WERI-Rb-1 (cell line): ENCODE measurements at regions not wholly inside any gene's neighbourhood (a gene's known extent, or its start where the extent isn't known, plus 50 kb on each side); places are given as distances from the start of the nearest gene placed in this dataset.

Source experiments
- DNase-seq: peaks from one replicate; pipeline ENCODE4 v3.0.0-alpha.2; 2020
- H3K27ac ChIP-seq: fragments of 250-450 bp; sonication (Bioruptor Pico); 2 replicates; pipeline ENCODE4 v1.5.1; 2020; ENCODE audit warnings: mild to moderate bottlenecking, moderate library complexity
- H3K27me3 ChIP-seq: fragments of 250-450 bp; sonication (Bioruptor Pico); 2 replicates; pipeline ENCODE4 v1.5.1; 2021; ENCODE audit warnings: mild to moderate bottlenecking, low read depth, moderate library complexity; ENCODE audit not compliant: insufficient read depth, severe bottlenecking
- H3K36me3 ChIP-seq: fragments of 250-450 bp; sonication (Bioruptor Pico); 2 replicates; pipeline ENCODE4 v1.5.1; 2020; ENCODE audit warnings: mild to moderate bottlenecking, moderate library complexity
- H3K4me3 ChIP-seq: 2 replicates; pipeline ENCODE4 v1.5.1; 2011; ENCODE audit warnings: low read depth, mild to moderate bottlenecking, control low read depth, low read length
- H3K9me3 ChIP-seq: fragments of 250-450 bp; sonication (Bioruptor Pico); 2 replicates; pipeline ENCODE4 v1.5.1; 2021; ENCODE audit warnings: mild to moderate bottlenecking, moderate library complexity; ENCODE audit not compliant: severe bottlenecking
- CTCF ChIP-seq: IDR thresholded peaks from 2 replicates; pipeline ENCODE4 v1.5.1; 2011; ENCODE audit warnings: low read depth, mild to moderate bottlenecking, control low read depth, inconsistent platforms, low read length

- Histone ChIP-seq H3K36me3 (no peaks in the 10 kb centered on the region), H3K4me3 (no peak overlapping the region), H3K27me3 (no peaks in the 10 kb centered on the region), H3K27ac (no peak overlapping the region), H3K9me3 (no peaks in the 10 kb centered on the region)
- no peak for TF ChIP-seq CTCF
- no peak for DNase-seq
Observed at GRCh38 chr5:124301850-124302249, 444.6 kb downstream of the ZNF608 start.

GRCh38 chr5:124300815-124301621 is 445.4 kb downstream of the ZNF608 start:
- H3K4me3 ChIP-seq, result no peak overlapping the region
- no peaks in the 10 kb centered on the region for H3K36me3 ChIP-seq
- DNase-seq, result no peak
- H3K9me3 ChIP-seq, result no peaks in the 10 kb centered on the region
- H3K27ac ChIP-seq, result no peak overlapping the region
- H3K27me3 ChIP-seq, result no peaks in the 10 kb centered on the region
- no peak for TF ChIP-seq CTCF

- Histone ChIP-seq H3K27ac (no peak overlapping the region), H3K9me3 (no peaks in the 10 kb centered on the region), H3K4me3 (no peak overlapping the region), H3K27me3 (no peaks in the 10 kb centered on the region), H3K36me3 (no peaks in the 10 kb centered on the region)
- DNase-seq, result no peak
- no peak for TF ChIP-seq CTCF
Observed at GRCh38 chr5:124297826-124298225, 448.6 kb downstream of the ZNF608 start.

GRCh38 chr5:124292322-124292855 is 454.1 kb downstream of the ZNF608 start:
- DNase-seq, result no peak
- H3K4me3 ChIP-seq, result no peak overlapping the region
- no peaks in the 10 kb centered on the region for H3K27me3 ChIP-seq
- TF ChIP-seq CTCF, result no peak
- no peaks in the 10 kb centered on the region for H3K9me3 ChIP-seq
- H3K36me3 ChIP-seq, result no peaks in the 10 kb centered on the region
- no peak overlapping the region for H3K27ac ChIP-seq

GRCh38 chr5:124289641-124290311 is 456.7 kb downstream of the ZNF608 start:
- no peak for TF ChIP-seq CTCF
- DNase-seq, result no peak
- H3K36me3 ChIP-seq, result no peaks in the 10 kb centered on the region
- H3K27me3 ChIP-seq, result no peaks in the 10 kb centered on the region
- no peak overlapping the region for H3K4me3 ChIP-seq
- H3K9me3 ChIP-seq, result no peaks in the 10 kb centered on the region
- no peak overlapping the region for H3K27ac ChIP-seq
